Urinary bladder (tissue), 3 donors: ENCODE measurements at regions not wholly inside any gene's neighbourhood (a gene's known extent, or its start where the extent isn't known, plus 50 kb on each side); places are given as distances from the start of the nearest gene placed in this dataset.

Source experiments
- DNase-seq: peaks from one replicate; pipeline ENCODE4 v3.0.0-alpha.2; 2015; ENCODE audit errors: extremely low spot score
- H3K27ac ChIP-seq: one replicate; pipeline ENCODE4 v1.5.1; 2013; ENCODE audit warnings: low read depth, mild to moderate bottlenecking, moderate library complexity
- H3K36me3 ChIP-seq: one replicate; pipeline ENCODE4 v1.6.1; 2013; ENCODE audit warnings: mild to moderate bottlenecking, moderate library complexity; ENCODE audit not compliant: insufficient read depth
- H3K4me1 ChIP-seq: one replicate; pipeline ENCODE4 v1.6.1; 2013; ENCODE audit warnings: mild to moderate bottlenecking, moderate library complexity; ENCODE audit not compliant: insufficient read depth
- H3K4me3 ChIP-seq: one replicate; pipeline ENCODE4 v1.5.1; 2013; ENCODE audit warnings: low read depth, low read length
- WGBS: extraction: QIAGEN DNeasy Blood & Tissue Kit; methylation state at CpG from one replicate; pipeline ENCODE4 v1.1.7; 2013; 5-methylcytosine and 5-hydroxymethylcytosine counted together
- donor health status: healthy with polysubstance abuse.
- donor health status: healthy.

- Histone ChIP-seq H3K27ac (no peak overlapping the region), H3K4me1 (no peaks in the 10 kb centered on the region), H3K36me3 (no peaks in the 10 kb centered on the region), H3K4me3 (no peak overlapping the region)
- WGBS: 95% methylated on average over 2 of the region's 2 CpGs
- no peak for DNase-seq
Observed at GRCh38 chr5:7207979-7208378, 188.0 kb upstream of the ADCY2 start.

- 44% methylated on average over 5 of the region's 5 CpGs for WGBS
- Histone ChIP-seq H3K4me3 (no peak overlapping the region), H3K27ac (no peak overlapping the region), H3K4me1 (no peaks in the 10 kb centered on the region), H3K36me3 (no peaks in the 10 kb centered on the region)
- no peak for DNase-seq
Observed at GRCh38 chr5:7208938-7209337, 187.0 kb upstream of the ADCY2 start.

- Histone ChIP-seq H3K4me3 (no peak overlapping the region), H3K4me1 (no peaks in the 10 kb centered on the region), H3K36me3 (no peaks in the 10 kb centered on the region), H3K27ac (no peak overlapping the region)
- DNase-seq: no peak
Observed at GRCh38 chr5:7209658-7210057, 186.3 kb upstream of the ADCY2 start.

- WGBS: 71% methylated on average over 2 of the region's 2 CpGs
- no peak for DNase-seq
- H3K4me3 ChIP-seq: no peak overlapping the region
- H3K4me1 ChIP-seq: no peaks in the 10 kb centered on the region
- no peak overlapping the region for H3K27ac ChIP-seq
- H3K36me3 ChIP-seq: no peaks in the 10 kb centered on the region
Observed at GRCh38 chr5:7210549-7210948, 185.4 kb upstream of the ADCY2 start.

GRCh38 chr5:7213525-7213924, 182.4 kb upstream of the ADCY2 start:
- no peak overlapping the region for H3K4me3 ChIP-seq
- no peak for DNase-seq
- H3K36me3 ChIP-seq: no peaks in the 10 kb centered on the region
- no peak overlapping the region for H3K27ac ChIP-seq
- H3K4me1 ChIP-seq: no peaks in the 10 kb centered on the region
- 94% methylated on average over 5 of the region's 5 CpGs for WGBS

GRCh38 chr5:7214906-7215416, 181.0 kb upstream of the ADCY2 start:
- WGBS: 68% methylated on average over 7 of the region's 7 CpGs
- no peak for DNase-seq
- no peak overlapping the region for H3K4me3 ChIP-seq

GRCh38 chr5:7218141-7218540, 177.8 kb upstream of the ADCY2 start:
- Histone ChIP-seq H3K27ac (no peak overlapping the region), H3K4me1 (no peaks in the 10 kb centered on the region), H3K4me3 (no peak overlapping the region), H3K36me3 (no peaks in the 10 kb centered on the region)
- 73% methylated on average over 2 of the region's 2 CpGs for WGBS
- no peak for DNase-seq

More at GRCh38 chr5:7214906-7215416, 181.0 kb upstream of the ADCY2 start:
- no peak overlapping the region for H3K27ac ChIP-seq
- no peaks in the 10 kb centered on the region for H3K36me3 ChIP-seq
- no peaks in the 10 kb centered on the region for H3K4me1 ChIP-seq

- Histone ChIP-seq H3K27ac (no peak overlapping the region), H3K4me1 (no peaks in the 10 kb centered on the region), H3K4me3 (no peak overlapping the region), H3K36me3 (no peaks in the 10 kb centered on the region)
- no peak for DNase-seq
- 47% methylated on average over 4 of the region's 4 CpGs for WGBS
Observed at GRCh38 chr5:7220156-7220555, 175.8 kb upstream of the ADCY2 start.

GRCh38 chr5:7221041-7221440, 174.9 kb upstream of the ADCY2 start:
- Histone ChIP-seq H3K36me3 (no peaks in the 10 kb centered on the region), H3K27ac (no peak overlapping the region), H3K4me1 (no peaks in the 10 kb centered on the region), H3K4me3 (no peak overlapping the region)
- WGBS: 79% methylated on average over 3 of the region's 3 CpGs
- DNase-seq: no peak

GRCh38 chr5:7225826-7226225, 170.1 kb upstream of the ADCY2 start:
- H3K4me3 ChIP-seq: no peak overlapping the region
- H3K36me3 ChIP-seq: no peaks in the 10 kb centered on the region
- H3K4me1 ChIP-seq: no peaks in the 10 kb centered on the region
- no peak overlapping the region for H3K27ac ChIP-seq
- 54% methylated on average over 5 of the region's 5 CpGs for WGBS
- DNase-seq: no peak

- H3K27ac ChIP-seq: no peak overlapping the region
- DNase-seq: no peak
- WGBS: 62% methylated on average over 10 of the region's 10 CpGs
Observed at GRCh38 chr5:7242118-7242710, 153.7 kb upstream of the ADCY2 start.

GRCh38 chr5:7244208-7244607, 151.7 kb upstream of the ADCY2 start:
- H3K4me1 ChIP-seq: no peaks in the 10 kb centered on the region
- DNase-seq: no peak
- 71% methylated on average over 3 of the region's 3 CpGs for WGBS
- H3K27ac ChIP-seq: no peak overlapping the region
- no peaks in the 10 kb centered on the region for H3K36me3 ChIP-seq
- H3K4me3 ChIP-seq: no peak overlapping the region

More at GRCh38 chr5:7242118-7242710, 153.7 kb upstream of the ADCY2 start:
- Histone ChIP-seq H3K4me3 (no peak overlapping the region), H3K36me3 (no peaks in the 10 kb centered on the region), H3K4me1 (no peaks in the 10 kb centered on the region)

- no peak overlapping the region for H3K4me3 ChIP-seq
- no peaks in the 10 kb centered on the region for H3K36me3 ChIP-seq
- H3K27ac ChIP-seq: no peak overlapping the region
- WGBS: 56% methylated on average over 2 of the region's 2 CpGs
- no peak for DNase-seq
- no peaks in the 10 kb centered on the region for H3K4me1 ChIP-seq
Observed at GRCh38 chr5:7245121-7245651, 150.8 kb upstream of the ADCY2 start.

- no peak for DNase-seq
- Histone ChIP-seq H3K4me1 (no peaks in the 10 kb centered on the region), H3K4me3 (no peak overlapping the region), H3K27ac (no peak overlapping the region), H3K36me3 (no peaks in the 10 kb centered on the region)
- 92% methylated on average over 1 of the region's 1 CpG for WGBS
Observed at GRCh38 chr5:7246287-7246686, 149.7 kb upstream of the ADCY2 start.
